ENCODE measurements at regions not wholly inside any gene's neighbourhood (a gene's known extent, or its start where the extent isn't known, plus 50 kb on each side); places are given as distances from the start of the nearest gene placed in this dataset.

- TF ChIP-seq, protein P1, sequence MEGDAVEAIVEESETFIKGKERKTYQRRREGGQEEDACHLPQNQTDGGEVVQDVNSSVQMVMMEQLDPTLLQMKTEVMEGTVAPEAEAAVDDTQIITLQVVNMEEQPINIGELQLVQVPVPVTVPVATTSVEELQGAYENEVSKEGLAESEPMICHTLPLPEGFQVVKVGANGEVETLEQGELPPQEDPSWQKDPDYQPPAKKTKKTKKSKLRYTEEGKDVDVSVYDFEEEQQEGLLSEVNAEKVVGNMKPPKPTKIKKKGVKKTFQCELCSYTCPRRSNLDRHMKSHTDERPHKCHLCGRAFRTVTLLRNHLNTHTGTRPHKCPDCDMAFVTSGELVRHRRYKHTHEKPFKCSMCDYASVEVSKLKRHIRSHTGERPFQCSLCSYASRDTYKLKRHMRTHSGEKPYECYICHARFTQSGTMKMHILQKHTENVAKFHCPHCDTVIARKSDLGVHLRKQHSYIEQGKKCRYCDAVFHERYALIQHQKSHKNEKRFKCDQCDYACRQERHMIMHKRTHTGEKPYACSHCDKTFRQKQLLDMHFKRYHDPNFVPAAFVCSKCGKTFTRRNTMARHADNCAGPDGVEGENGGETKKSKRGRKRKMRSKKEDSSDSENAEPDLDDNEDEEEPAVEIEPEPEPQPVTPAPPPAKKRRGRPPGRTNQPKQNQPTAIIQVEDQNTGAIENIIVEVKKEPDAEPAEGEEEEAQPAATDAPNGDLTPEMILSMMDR (IDR thresholded peaks at IDR 0.05) = no peak
- no peak for TF ChIP-seq EP300 (IDR thresholded peaks at IDR 0.05)
- no peak for TF ChIP-seq POLR2A (IDR thresholded peaks at IDR 0.05)
Observed at GRCh38 chr16:86941731-86942130, 363.4 kb downstream of the FOXL1 start.

DNA sequence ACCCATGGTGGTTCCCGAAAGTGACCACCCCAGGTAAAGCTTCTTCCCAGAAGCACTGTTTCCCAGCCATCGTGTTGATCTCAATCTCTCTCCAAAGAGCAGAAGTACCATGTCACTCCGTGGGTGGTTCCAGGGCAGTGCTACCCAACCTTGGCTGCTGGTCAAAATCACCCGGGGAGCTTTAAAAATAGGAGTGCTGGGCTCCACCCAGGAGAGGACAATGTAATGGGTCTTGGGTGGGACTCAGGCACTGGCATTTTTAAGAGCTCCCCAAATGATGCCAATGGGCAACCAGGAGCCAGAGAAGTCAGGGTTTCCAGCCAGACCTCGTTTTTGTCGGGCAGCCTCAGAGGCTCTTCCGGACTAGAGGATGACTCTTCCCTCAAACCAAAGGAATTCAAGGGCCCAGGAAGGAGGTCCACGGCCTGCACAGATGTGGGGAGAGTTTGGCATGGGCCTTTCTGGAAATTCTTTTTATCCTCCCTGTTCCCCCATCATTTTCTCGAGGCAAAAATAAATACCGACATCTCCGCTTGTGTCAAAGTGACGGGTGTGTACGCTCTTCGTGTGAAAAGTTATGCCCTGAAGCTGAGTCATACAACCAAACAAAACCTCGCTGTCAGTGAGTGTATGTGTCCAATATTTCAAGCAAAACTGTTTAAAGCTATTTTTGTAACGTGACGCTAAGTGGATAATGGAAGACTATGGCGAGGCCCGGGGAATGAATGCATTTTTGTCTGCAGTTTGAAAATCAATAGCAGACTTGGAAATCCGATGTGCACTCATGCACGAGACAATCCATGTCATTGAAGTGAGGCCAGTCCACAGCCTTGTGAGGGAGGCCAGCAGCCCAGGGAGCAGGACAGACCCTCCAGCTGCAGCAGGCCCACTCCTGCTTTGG, 364.1 kb downstream of the FOXL1 start:
- intact Hi-C loops (cut with DNase I) = no loop called here
- TF ChIP-seq EP300 (IDR thresholded peaks at IDR 0.05) = no peak
- no peak for TF ChIP-seq POLR2A (IDR thresholded peaks at IDR 0.05)
- TF ChIP-seq, protein P1 (IDR thresholded peaks at IDR 0.05) = no peak
- WGBS, 3 donors = 87 to 91% (median 89%) methylated on average over 21 of the region's 21 CpGs
- DNase-seq = no peak
- Histone ChIP-seq H3K4me1 (ENCODE audit: insufficient read depth) (no peaks in the 10 kb centered on the region), H3K36me3 (no peaks in the 10 kb centered on the region), H3K4me3 (no peak overlapping the region), H3K9me3 (no peaks in the 10 kb centered on the region), H3K27ac (no peak overlapping the region), H3K27me3 (no peaks in the 10 kb centered on the region)

More at GRCh38 chr16:86941731-86942130, 363.4 kb downstream of the FOXL1 start:
- no peaks in the 10 kb centered on the region for H3K4me1 ChIP-seq (ENCODE audit: insufficient read depth)
- intact Hi-C loops (cut with DNase I) = no loop called here
- DNase-seq = no peak
- H3K27me3 ChIP-seq = no peaks in the 10 kb centered on the region
- no peak overlapping the region for H3K27ac ChIP-seq
- H3K9me3 ChIP-seq = no peaks in the 10 kb centered on the region
- H3K36me3 ChIP-seq = no peaks in the 10 kb centered on the region
- WGBS, 3 donors = 87 to 93% (median 87%) methylated on average over 6 of the region's 6 CpGs
- no peak overlapping the region for H3K4me3 ChIP-seq

DNA sequence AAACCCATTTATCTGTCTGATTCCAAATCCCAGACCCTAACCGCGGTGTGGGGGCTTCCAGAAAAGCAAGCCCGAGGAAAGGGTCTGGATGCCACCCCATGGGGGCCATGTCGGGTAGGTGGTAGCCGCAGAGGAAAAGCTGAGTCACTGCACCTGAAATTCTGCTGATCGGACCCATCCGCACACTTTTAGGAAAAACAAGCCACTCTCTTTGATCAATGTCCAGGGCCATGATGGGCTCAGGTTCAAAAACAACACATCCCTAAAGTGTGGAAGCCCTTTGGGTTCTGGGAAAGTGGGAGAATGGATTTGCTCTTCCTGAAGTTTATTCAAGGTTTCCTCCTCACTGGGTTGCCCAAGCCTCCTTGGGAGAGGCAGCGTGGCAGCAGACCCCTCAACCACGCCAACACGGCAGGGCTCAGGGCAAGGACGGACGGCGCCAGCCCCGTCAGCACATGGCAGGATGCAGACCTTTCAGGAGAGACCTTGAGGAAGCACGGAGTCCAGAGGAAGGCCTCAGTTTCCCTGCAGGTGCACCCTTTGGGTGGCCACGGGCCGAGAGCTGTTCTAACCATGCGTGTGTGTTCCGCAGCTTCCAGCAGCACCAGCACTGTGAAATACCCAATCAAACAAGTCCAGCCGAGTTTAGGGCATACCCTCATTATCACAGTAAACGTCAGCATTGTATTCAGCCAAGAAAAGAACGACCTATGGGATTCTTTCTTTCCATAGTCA, 367.0 kb downstream of the FOXL1 start:
- no peak for TF ChIP-seq POLR2A (IDR thresholded peaks at IDR 0.05)
- TF ChIP-seq, protein P1 (IDR thresholded peaks at IDR 0.05) = no peak
- no peak for TF ChIP-seq EP300 (IDR thresholded peaks at IDR 0.05)
- no peak for DNase-seq
- Histone ChIP-seq H3K27ac (no peak overlapping the region), H3K4me3 (no peak overlapping the region), H3K9me3 (no peaks in the 10 kb centered on the region), H3K4me1 (ENCODE audit: insufficient read depth) (no peaks in the 10 kb centered on the region), H3K27me3 (no peaks in the 10 kb centered on the region), H3K36me3 (no peaks in the 10 kb centered on the region)
- intact Hi-C loops (cut with DNase I) = no loop called here
- WGBS, 3 donors = 68 to 86% (median 82%) methylated on average over 22 of the region's 22 CpGs

DNA sequence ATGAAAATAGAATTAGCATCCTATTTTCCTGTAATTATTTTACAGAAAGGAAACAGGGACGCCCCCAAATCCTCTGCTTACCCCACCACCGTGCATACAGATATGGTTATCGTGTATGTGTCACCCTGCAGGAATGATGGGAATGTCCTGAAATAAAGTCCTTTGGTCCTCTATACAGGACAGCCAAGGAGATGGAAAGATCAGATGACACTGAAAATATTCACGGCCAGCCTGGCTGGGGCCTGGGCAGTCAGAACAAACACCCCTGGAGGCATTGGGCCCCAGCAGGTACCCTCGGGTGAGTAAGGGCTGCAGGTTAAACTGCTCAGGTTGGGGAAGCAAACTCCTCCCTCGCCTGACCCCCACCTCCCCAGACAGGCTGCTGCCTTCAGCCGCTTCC, 368.0 kb downstream of the FOXL1 start:
- H3K4me1 ChIP-seq (ENCODE audit: insufficient read depth) = no peaks in the 10 kb centered on the region
- H3K27ac ChIP-seq = no peak overlapping the region
- WGBS, 3 donors = 47 to 70% (median 50%) methylated on average over 7 of the region's 7 CpGs
- H3K27me3 ChIP-seq = no peaks in the 10 kb centered on the region
- H3K9me3 ChIP-seq = no peaks in the 10 kb centered on the region
- H3K4me3 ChIP-seq = no peak overlapping the region
- intact Hi-C loops (cut with DNase I) = no loop called here
- no peak for TF ChIP-seq EP300 (IDR thresholded peaks at IDR 0.05)
- TF ChIP-seq POLR2A (IDR thresholded peaks at IDR 0.05) = no peak
- TF ChIP-seq, protein P1 (IDR thresholded peaks at IDR 0.05) = no peak
- H3K36me3 ChIP-seq = no peaks in the 10 kb centered on the region
- no peak for DNase-seq

All from ovary (tissue), 7 donors.